ENCODE measurements at regions not wholly inside any gene's neighbourhood (a gene's known extent, or its start where the extent isn't known, plus 50 kb on each side); places are given as distances from the start of the nearest gene placed in this dataset.
"Not testable (repeated sequence)": the region's sequence is repeated elsewhere in the genome, so short reads cannot be mapped to it uniquely, and the experiment has no call there.

GRCh38 chr9:2378266-2378665, 243.3 kb upstream of the VLDLR start:
- DNase-seq: no peak
- intact Hi-C loops (cut with DNase I): no loop called here

GRCh38 chr9:2378816-2379215, 242.8 kb upstream of the VLDLR start:
- intact Hi-C loops (cut with DNase I): no loop called here
- no peak for DNase-seq

- intact Hi-C loops (cut with DNase I): no loop called here
These were observed 236.8 kb upstream of the VLDLR start for GRCh38 chr9:2384741-2385140.

GRCh38 chr9:2385746-2386145, 235.8 kb upstream of the VLDLR start:
- intact Hi-C loops (cut with DNase I): no loop called here
- no peak for DNase-seq

More at GRCh38 chr9:2384741-2385140, 236.8 kb upstream of the VLDLR start:
- no peak for DNase-seq

- no peak for DNase-seq
- intact Hi-C loops (cut with DNase I): no loop called here
These were observed 235.0 kb upstream of the VLDLR start for GRCh38 chr9:2386566-2386965.

GRCh38 chr9:2387166-2387565, 234.4 kb upstream of the VLDLR start:
- intact Hi-C loops (cut with DNase I): no loop called here
- DNase-seq: no peak

- intact Hi-C loops (cut with DNase I): no loop called here
- peak in 1 of 42 donors; percentile 14 for DNase-seq
These were observed 232.2 kb upstream of the VLDLR start for GRCh38 chr9:2389404-2389803.

- intact Hi-C loops (cut with DNase I): no loop called here
- DNase-seq: no peak
These were observed 231.6 kb upstream of the VLDLR start for GRCh38 chr9:2390028-2390427.

GRCh38 chr9:2391509-2392132, 230.0 kb upstream of the VLDLR start:
- DNase-seq; intact Hi-C loops (cut with DNase I): not testable (repeated sequence)

GRCh38 chr9:2394087-2394741, 227.4 kb upstream of the VLDLR start:
- intact Hi-C loops (cut with DNase I): not testable (repeated sequence)

GRCh38 chr9:2395814-2396612, 225.6 kb upstream of the VLDLR start:
- no peak for DNase-seq
- intact Hi-C loops (cut with DNase I): no loop called here

More at GRCh38 chr9:2394087-2394741, 227.4 kb upstream of the VLDLR start:
- DNase-seq: not testable (repeated sequence)

GRCh38 chr9:2396622-2397285, 224.8 kb upstream of the VLDLR start:
- DNase-seq: no peak
- intact Hi-C loops (cut with DNase I): no loop called here

- DNase-seq; intact Hi-C loops (cut with DNase I): not testable (repeated sequence)
These were observed 223.7 kb upstream of the VLDLR start for GRCh38 chr9:2397875-2398274.

- DNase-seq: not testable (repeated sequence)
These were observed 219.8 kb upstream of the VLDLR start for GRCh38 chr9:2401746-2402145.

GRCh38 chr9:2403701-2404100, 217.9 kb upstream of the VLDLR start:
- intact Hi-C loops (cut with DNase I): no loop called here
- no peak for DNase-seq

More at GRCh38 chr9:2401746-2402145, 219.8 kb upstream of the VLDLR start:
- intact Hi-C loops (cut with DNase I): not testable (repeated sequence)

- no peak for DNase-seq
- intact Hi-C loops (cut with DNase I): no loop called here
These were observed 215.3 kb upstream of the VLDLR start for GRCh38 chr9:2406252-2406651.

- intact Hi-C loops (cut with DNase I): no loop called here
- DNase-seq: no peak
These were observed 214.1 kb upstream of the VLDLR start for GRCh38 chr9:2407450-2407849.

- intact Hi-C loops (cut with DNase I): no loop called here
- DNase-seq: peak in 1 of 42 donors; percentile 26
These were observed 209.9 kb upstream of the VLDLR start for GRCh38 chr9:2411459-2412215.

Measured in head of caudate nucleus (tissue), 42 donors.